ENCODE measurements at regions not wholly inside any gene's neighbourhood (a gene's known extent, or its start where the extent isn't known, plus 50 kb on each side); places are given as distances from the start of the nearest gene placed in this dataset.

DNA sequence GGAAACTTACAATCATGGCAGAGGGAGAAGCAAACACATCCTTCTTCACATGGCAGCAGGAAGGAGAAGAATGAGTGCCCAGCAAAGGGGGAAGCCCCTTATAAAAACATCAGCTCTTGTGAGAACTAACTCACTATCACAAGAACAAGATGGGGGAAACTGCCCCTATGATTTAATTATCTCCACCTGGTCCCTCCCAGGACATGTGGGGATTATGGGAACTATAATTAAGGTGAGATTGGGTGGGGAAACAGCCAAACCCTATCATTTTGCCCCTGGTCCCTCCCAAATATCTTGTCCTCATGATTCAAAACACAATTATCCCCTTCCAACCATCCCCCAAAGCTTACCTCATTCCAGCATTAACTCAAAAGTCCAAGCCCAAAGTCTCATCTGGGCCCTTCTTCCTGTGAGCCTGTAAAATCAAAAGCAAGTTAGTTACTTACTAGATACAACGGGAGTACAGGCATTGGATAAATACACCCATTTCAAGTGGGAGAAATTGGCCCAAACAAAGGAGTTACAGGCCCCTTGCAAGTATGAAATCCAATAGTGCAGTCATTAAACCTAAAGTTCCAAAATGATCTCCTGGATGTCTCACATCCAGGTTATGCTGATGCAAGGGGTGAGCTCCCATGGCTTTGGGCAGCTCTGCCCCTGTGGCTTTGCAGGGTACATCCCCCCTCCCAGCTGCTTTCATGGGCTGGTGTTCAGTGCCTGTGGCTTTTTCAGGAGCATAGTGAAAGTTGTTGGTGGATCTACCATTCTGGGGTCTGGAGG, 122.3 kb downstream of the MYCN start:
- TF ChIP-seq, protein P1, sequence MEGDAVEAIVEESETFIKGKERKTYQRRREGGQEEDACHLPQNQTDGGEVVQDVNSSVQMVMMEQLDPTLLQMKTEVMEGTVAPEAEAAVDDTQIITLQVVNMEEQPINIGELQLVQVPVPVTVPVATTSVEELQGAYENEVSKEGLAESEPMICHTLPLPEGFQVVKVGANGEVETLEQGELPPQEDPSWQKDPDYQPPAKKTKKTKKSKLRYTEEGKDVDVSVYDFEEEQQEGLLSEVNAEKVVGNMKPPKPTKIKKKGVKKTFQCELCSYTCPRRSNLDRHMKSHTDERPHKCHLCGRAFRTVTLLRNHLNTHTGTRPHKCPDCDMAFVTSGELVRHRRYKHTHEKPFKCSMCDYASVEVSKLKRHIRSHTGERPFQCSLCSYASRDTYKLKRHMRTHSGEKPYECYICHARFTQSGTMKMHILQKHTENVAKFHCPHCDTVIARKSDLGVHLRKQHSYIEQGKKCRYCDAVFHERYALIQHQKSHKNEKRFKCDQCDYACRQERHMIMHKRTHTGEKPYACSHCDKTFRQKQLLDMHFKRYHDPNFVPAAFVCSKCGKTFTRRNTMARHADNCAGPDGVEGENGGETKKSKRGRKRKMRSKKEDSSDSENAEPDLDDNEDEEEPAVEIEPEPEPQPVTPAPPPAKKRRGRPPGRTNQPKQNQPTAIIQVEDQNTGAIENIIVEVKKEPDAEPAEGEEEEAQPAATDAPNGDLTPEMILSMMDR (IDR thresholded peaks at IDR 0.05): no peak
- TF ChIP-seq ZFX (IDR thresholded peaks at IDR 0.05; ENCODE audit: borderline replicate concordance): no peak

All from 22Rv1 (cell line).